GM21447 (cell line): ENCODE measurements at regions not wholly inside any gene's neighbourhood (a gene's known extent, or its start where the extent isn't known, plus 50 kb on each side); places are given as distances from the start of the nearest gene placed in this dataset.

Source experiments
- ATAC-seq: cut with Tn5 transposase; IDR thresholded peaks from one replicate; pipeline ENCODE4 v1.9.1; 2021; ENCODE audit not compliant: unreplicated experiment

- no peak for ATAC-seq
Measured at GRCh38 chr6:109315341-109316110, 66.7 kb downstream of the CD164 start.

- no peak for ATAC-seq
Measured at GRCh38 chr6:109314313-109314712, 68.0 kb downstream of the CD164 start.

- no peak for ATAC-seq
Measured at GRCh38 chr6:109313139-109313538, 69.1 kb downstream of the CD164 start.

- ATAC-seq: no peak
Measured at GRCh38 chr6:109311471-109311870, 70.8 kb downstream of the CD164 start.

- ATAC-seq: no peak
Measured at GRCh38 chr6:109309917-109310316, 72.3 kb downstream of the CD164 start.

- ATAC-seq: no peak
Measured at GRCh38 chr6:109308018-109308492, 74.2 kb downstream of the CD164 start.

GRCh38 chr6:109306733-109307132 is 75.5 kb downstream of the CD164 start:
- no peak for ATAC-seq

GRCh38 chr6:109305028-109305427 is 77.2 kb downstream of the CD164 start:
- ATAC-seq: no peak

- ATAC-seq: peak; percentile 70
Measured at GRCh38 chr6:109304284-109305015, 77.8 kb downstream of the CD164 start.

- ATAC-seq: no peak
Measured at GRCh38 chr6:109303640-109304283, 78.5 kb downstream of the CD164 start.

GRCh38 chr6:109303164-109303563 is 79.1 kb downstream of the CD164 start:
- no peak for ATAC-seq

- ATAC-seq: no peak
Measured at GRCh38 chr6:109302176-109302575, 80.1 kb downstream of the CD164 start.

- ATAC-seq: no peak
Measured at GRCh38 chr6:109301418-109301817, 80.8 kb downstream of the CD164 start.

GRCh38 chr6:109300874-109301273 is 81.4 kb downstream of the CD164 start:
- no peak for ATAC-seq

GRCh38 chr6:109299776-109300564 is 82.3 kb downstream of the CD164 start:
- ATAC-seq: no peak

GRCh38 chr6:109299265-109299607 is 83.0 kb downstream of the CD164 start:
- no peak for ATAC-seq

- no peak for ATAC-seq
Measured at GRCh38 chr6:109298605-109299264, 83.5 kb downstream of the CD164 start.

- ATAC-seq: no peak
Measured at GRCh38 chr6:109297406-109298110, 84.7 kb downstream of the CD164 start.

- no peak for ATAC-seq
Measured at GRCh38 chr6:109296971-109297372, 85.3 kb downstream of the CD164 start.

GRCh38 chr6:109296452-109296851 is 85.8 kb downstream of the CD164 start:
- ATAC-seq: no peak
